ENCODE measurements at regions not wholly inside any gene's neighbourhood (a gene's known extent, or its start where the extent isn't known, plus 50 kb on each side); places are given as distances from the start of the nearest gene placed in this dataset.

GRCh38 chr6:134519465-134519864, 201.6 kb upstream of the SGK1 start:
- DNase-seq = no peak

GRCh38 chr6:134517868-134518267, 200.0 kb upstream of the SGK1 start:
- DNase-seq = no peak

GRCh38 chr6:134517145-134517658, 199.3 kb upstream of the SGK1 start:
- DNase-seq = no peak

GRCh38 chr6:134516582-134516981, 198.7 kb upstream of the SGK1 start:
- no peak for DNase-seq

- no peak for DNase-seq
Observed at GRCh38 chr6:134515986-134516385, 198.1 kb upstream of the SGK1 start.

GRCh38 chr6:134512981-134513391, 195.1 kb upstream of the SGK1 start:
- no peak for DNase-seq

GRCh38 chr6:134511984-134512683, 194.2 kb upstream of the SGK1 start:
- DNase-seq = no peak

GRCh38 chr6:134510920-134511319, 193.0 kb upstream of the SGK1 start:
- no peak for DNase-seq

GRCh38 chr6:134510142-134510541, 192.2 kb upstream of the SGK1 start:
- DNase-seq = no peak

GRCh38 chr6:134508862-134509498, 191.1 kb upstream of the SGK1 start:
- no peak for DNase-seq

GRCh38 chr6:134506162-134506561, 188.2 kb upstream of the SGK1 start:
- DNase-seq = no peak

- no peak for DNase-seq
Observed at GRCh38 chr6:134503585-134504281, 185.8 kb upstream of the SGK1 start.

- no peak for DNase-seq
Observed at GRCh38 chr6:134502614-134503549, 185.0 kb upstream of the SGK1 start.

- no peak for DNase-seq
Observed at GRCh38 chr6:134495890-134496248, 178.0 kb upstream of the SGK1 start.

GRCh38 chr6:134495203-134495889, 177.4 kb upstream of the SGK1 start:
- no peak for DNase-seq

- DNase-seq = no peak
Observed at GRCh38 chr6:134493789-134494188, 175.9 kb upstream of the SGK1 start.

GRCh38 chr6:134491477-134491876, 173.6 kb upstream of the SGK1 start:
- DNase-seq = no peak

- no peak for DNase-seq
Observed at GRCh38 chr6:134482593-134483270, 164.8 kb upstream of the SGK1 start.

- no peak for DNase-seq
Observed at GRCh38 chr6:134481966-134482365, 164.1 kb upstream of the SGK1 start.

- DNase-seq = no peak
Observed at GRCh38 chr6:134480593-134480992, 162.7 kb upstream of the SGK1 start.

GRCh38 chr6:134478764-134479399, 161.0 kb upstream of the SGK1 start:
- DNase-seq = no peak

All from NCI-H82 (cell line).